ENCODE measurements at regions not wholly inside any gene's neighbourhood (a gene's known extent, or its start where the extent isn't known, plus 50 kb on each side); places are given as distances from the start of the nearest gene placed in this dataset.

GRCh38 chr14:40485688-40486087 is 1053.5 kb upstream of the FBXO33 start:
- DNase-seq = no peak
- no peaks in the 10 kb centered on the region for H3K27me3 ChIP-seq
- intact Hi-C loops (cut with DNase I; ENCODE audit: low total_unique reads) = no loop called here
- no peaks in the 10 kb centered on the region for H3K36me3 ChIP-seq
- peaks cover 0 to 8% (median 0%) of the 10 kb centered on the region in 4 donors for H3K9me3 ChIP-seq
- H3K27ac ChIP-seq = no peak overlapping the region
- H3K4me1 ChIP-seq = no peaks in the 10 kb centered on the region
- H3K4me3 ChIP-seq = no peak overlapping the region
- TF ChIP-seq CTCF (IDR thresholded peaks at IDR 0.05) = no peak
- no peak for TF ChIP-seq EP300 (IDR thresholded peaks at IDR 0.05)
- TF ChIP-seq POLR2A (IDR thresholded peaks at IDR 0.05) = no peak
- TF ChIP-seq POLR2AphosphoS5 (IDR thresholded peaks at IDR 0.05) = no peak

GRCh38 chr14:40476005-40476404 is 1043.8 kb upstream of the FBXO33 start:
- no peak for TF ChIP-seq POLR2A (IDR thresholded peaks at IDR 0.05)
- H3K36me3 ChIP-seq = no peaks in the 10 kb centered on the region
- no peak for DNase-seq
- no peak overlapping the region for H3K4me3 ChIP-seq
- H3K27ac ChIP-seq = no peak overlapping the region
- no peaks in the 10 kb centered on the region for H3K4me1 ChIP-seq
- no peaks in the 10 kb centered on the region for H3K27me3 ChIP-seq
- 77 to 90% (median 88%) methylated on average over 1 of the region's 1 CpG for WGBS, 5 donors
- H3K9me3 ChIP-seq = peaks cover 5 to 40% (median 26%) of the 10 kb centered on the region in 4 donors
- intact Hi-C loops (cut with DNase I; ENCODE audit: low total_unique reads) = no loop called here

GRCh38 chr14:40467969-40468368 is 1035.7 kb upstream of the FBXO33 start:
- H3K27me3 ChIP-seq = no peaks in the 10 kb centered on the region
- H3K27ac ChIP-seq = no peak overlapping the region
- H3K4me3 ChIP-seq = no peak overlapping the region
- no peaks in the 10 kb centered on the region for H3K36me3 ChIP-seq
- H3K9me3 ChIP-seq = peaks cover 0 to 57% (median 29%) of the 10 kb centered on the region in 4 donors
- intact Hi-C loops (cut with DNase I; ENCODE audit: low total_unique reads) = no loop called here
- DNase-seq = no peak
- no peaks in the 10 kb centered on the region for H3K4me1 ChIP-seq
- 53 to 78% (median 66%) methylated on average over 1 of the region's 1 CpG for WGBS, 5 donors
- TF ChIP-seq POLR2A (IDR thresholded peaks at IDR 0.05) (no peak), POLR2AphosphoS5 (IDR thresholded peaks at IDR 0.05) (no peak), EP300 (IDR thresholded peaks at IDR 0.05) (no peak), CTCF (IDR thresholded peaks at IDR 0.05) (no peak)

DNA sequence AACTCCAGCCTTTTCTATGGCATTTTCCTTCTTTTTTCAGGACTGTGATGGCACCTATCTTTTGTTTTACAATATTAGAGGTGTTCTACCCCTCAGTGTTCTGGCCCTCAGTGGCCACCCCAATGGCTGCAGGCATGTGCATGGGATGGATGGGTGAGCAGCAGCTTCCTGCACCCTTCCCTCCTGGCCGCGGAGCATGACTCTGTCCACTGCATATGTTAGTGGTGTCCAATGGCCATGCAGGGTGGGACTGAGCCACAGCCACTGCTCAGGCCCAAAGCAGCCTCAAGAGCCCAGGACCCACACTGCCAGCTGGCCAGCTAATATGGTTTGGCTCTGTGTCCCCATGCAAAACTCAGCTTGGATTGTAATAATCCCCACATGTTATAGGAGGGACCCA is 1032.3 kb upstream of the FBXO33 start:
- TF ChIP-seq POLR2A (IDR thresholded peaks at IDR 0.05) (no peak), POLR2AphosphoS5 (IDR thresholded peaks at IDR 0.05) (no peak), EP300 (IDR thresholded peaks at IDR 0.05) (no peak), CTCF (IDR thresholded peaks at IDR 0.05) (no peak)
- no peaks in the 10 kb centered on the region for H3K27me3 ChIP-seq
- no peak for DNase-seq
- H3K4me3 ChIP-seq = no peak overlapping the region
- peaks cover 0 to 46% (median 18%) of the 10 kb centered on the region in 4 donors for H3K9me3 ChIP-seq
- intact Hi-C loops (cut with DNase I; ENCODE audit: low total_unique reads) = no loop called here
- H3K4me1 ChIP-seq = no peaks in the 10 kb centered on the region
- WGBS, 5 donors = 87 to 100% (median 100%) methylated on average over 2 of the region's 2 CpGs
- H3K36me3 ChIP-seq = no peaks in the 10 kb centered on the region
- no peak overlapping the region for H3K27ac ChIP-seq

- H3K4me3 ChIP-seq = no peak overlapping the region
- intact Hi-C loops (cut with DNase I; ENCODE audit: low total_unique reads) = no loop called here
- peaks cover 0 to 40% (median 15%) of the 10 kb centered on the region in 4 donors for H3K9me3 ChIP-seq
- no peaks in the 10 kb centered on the region for H3K27me3 ChIP-seq
- DNase-seq = no peak
- TF ChIP-seq EP300 (IDR thresholded peaks at IDR 0.05) = no peak
- no peak for TF ChIP-seq POLR2AphosphoS5 (IDR thresholded peaks at IDR 0.05)
- no peak for TF ChIP-seq CTCF (IDR thresholded peaks at IDR 0.05)
- no peak for TF ChIP-seq POLR2A (IDR thresholded peaks at IDR 0.05)
- WGBS, 5 donors = 85 to 89% (median 86%) methylated on average over 6 of the region's 6 CpGs
- no peaks in the 10 kb centered on the region for H3K4me1 ChIP-seq
- no peak overlapping the region for H3K27ac ChIP-seq
- H3K36me3 ChIP-seq = no peaks in the 10 kb centered on the region
Measured at GRCh38 chr14:40463886-40464285, 1031.7 kb upstream of the FBXO33 start.

Measured in stomach (tissue), 8 donors.